ENCODE measurements at regions not wholly inside any gene's neighbourhood (a gene's known extent, or its start where the extent isn't known, plus 50 kb on each side); places are given as distances from the start of the nearest gene placed in this dataset.

- TF ChIP-seq EZH2 (IDR thresholded peaks at IDR 0.05; ENCODE audit: insufficient read depth, poor library complexity, severe bottlenecking): no peak
- TF ChIP-seq EZH2phosphoT487 (IDR thresholded peaks at IDR 0.05; ENCODE audit: insufficient read depth, low read depth): no peak
Observed at GRCh38 chr9:78573669-78574068, 276.7 kb downstream of the PSAT1 start.

Data from GM23248 (cell line).